PC-3 (cell line): ENCODE measurements at regions not wholly inside any gene's neighbourhood (a gene's known extent, or its start where the extent isn't known, plus 50 kb on each side); places are given as distances from the start of the nearest gene placed in this dataset.

Experiments
- ATAC-seq: fragments of 200-7000 bp; cut with Tn5 transposase; 2 replicates; pipeline ENCODE4 v1.9.1; 2020; ENCODE audit warnings: mild to moderate bottlenecking, moderate library complexity
- BruUV-seq: library from RNA; stranded (reverse); fragments of 400-500 nt; replicated peaks from 2 replicates; lab custom pipeline; 2021; lab: Mats Ljungman, UMichigan
- CTCF ChIA-PET: fragments of 300-600 bp; sonication (Branson Sonifier 250); formaldehyde crosslinking; loops from one replicate; lab custom pipeline; 2022; ENCODE audit warnings: antibody characterized with exemption; lab: Charles Lee
- POLR2A ChIA-PET: fragments of 300-600 bp; sonication (Branson Sonifier 250); formaldehyde crosslinking; loops from one replicate; lab custom pipeline; 2022; ENCODE audit warnings: antibody characterized with exemption; ENCODE audit not compliant: unreplicated experiment; lab: Charles Lee
- DNase-seq: peaks from one replicate; pipeline ENCODE4 v3.0.0-alpha.2; 2015
- H2AFZ ChIP-seq: fragments of 300-600 bp; sonication (generic); 2 replicates; pipeline ENCODE4 v1.6.0; 2016; ENCODE audit warnings: antibody characterized with exemption, low read length
- H3F3A ChIP-seq: fragments of 300-600 bp; sonication (generic); one replicate; pipeline ENCODE4 v1.6.0; 2017; ENCODE audit warnings: antibody characterized with exemption, low read length, control low read depth, mild to moderate bottlenecking; ENCODE audit not compliant: unreplicated experiment
- H3K27ac ChIP-seq: fragments of 300-600 bp; sonication (generic); 2 replicates; pipeline ENCODE4 v1.5.1; 2016; ENCODE audit warnings: mild to moderate bottlenecking, low read length
- H3K27me3 ChIP-seq: fragments of 300-600 bp; sonication (generic); 2 replicates; pipeline ENCODE4 v1.6.1; 2016; ENCODE audit warnings: low read length, mixed read lengths
- H3K36me3 ChIP-seq: fragments of 300-600 bp; sonication (generic); 2 replicates; pipeline ENCODE4 v1.6.1; 2016; ENCODE audit warnings: low read depth, mixed run types, low read length, mixed read lengths
- H3K4me1 ChIP-seq: fragments of 300-600 bp; sonication (generic); 2 replicates; pipeline ENCODE4 v1.5.1; 2016; ENCODE audit warnings: low read length; ENCODE audit not compliant: insufficient read depth
- H3K4me2 ChIP-seq: fragments of 300-600 bp; sonication (generic); 2 replicates; pipeline ENCODE4 v1.6.0; 2016; ENCODE audit warnings: low read length
- H3K4me3 ChIP-seq: fragments of 300-600 bp; sonication (generic); 2 replicates; pipeline ENCODE4 v1.5.1; 2016; ENCODE audit warnings: mild to moderate bottlenecking, low read length, mixed read lengths
- H3K79me2 ChIP-seq: fragments of 300-600 bp; sonication (generic); 2 replicates; pipeline ENCODE4 v1.6.1; 2017; ENCODE audit warnings: low read length, mixed read lengths
- H3K9ac ChIP-seq: fragments of 300-600 bp; sonication (generic); 2 replicates; pipeline ENCODE4 v1.6.0; 2016; ENCODE audit warnings: mild to moderate bottlenecking, low read length
- H3K9me2 ChIP-seq: fragments of 300-600 bp; sonication (generic); replicated peaks from 2 replicates; pipeline ENCODE4 v1.6.1; 2016; ENCODE audit warnings: mixed run types, low read length, mixed read lengths
- H3K9me3 ChIP-seq: fragments of 300-600 bp; sonication (generic); 2 replicates; pipeline ENCODE4 v1.6.1; 2016; ENCODE audit warnings: low read length, mixed read lengths
- H4K20me1 ChIP-seq: fragments of 300-600 bp; sonication (generic); 2 replicates; pipeline ENCODE4 v1.6.1; 2016; ENCODE audit warnings: low read length, mixed read lengths
- CTCF ChIP-seq: fragments of 300-600 bp; sonication (generic); conservative IDR thresholded peaks from 2 replicates; pipeline ENCODE4 v1.5.1; 2017; ENCODE audit warnings: antibody characterized with exemption, low read depth, mild to moderate bottlenecking, low read length
- EZH2 ChIP-seq: fragments of 300-600 bp; sonication (generic); IDR thresholded peaks from one replicate; pipeline ENCODE4 v1.6.1; 2017; ENCODE audit warnings: antibody characterized with exemption, mild to moderate bottlenecking, low read length; ENCODE audit not compliant: unreplicated experiment
- EZH2phosphoT487 ChIP-seq: fragments of 300-600 bp; sonication (generic); IDR thresholded peaks from 2 replicates; pipeline ENCODE4 v1.6.1; 2018; ENCODE audit warnings: mild to moderate bottlenecking, antibody characterized with exemption, low read length, borderline replicate concordance
- intact Hi-C: fragments of 100-400 bp; cut with micrococcal nuclease; formaldehyde crosslinking; loops from 2 replicates; pipeline ENCODE4 v1.9.0; 2023

- H3K27me3 ChIP-seq = peaks cover 14% of the 10 kb centered on the region; the same call in 1 of the 2 replicates
- no peak overlapping the region for H3K4me2 ChIP-seq
- H3K27ac ChIP-seq = no peak overlapping the region
- H4K20me1 ChIP-seq = no peaks in the 10 kb centered on the region
- H3K9me3 ChIP-seq = no peaks in the 10 kb centered on the region
- H3K36me3 ChIP-seq = no peaks in the 10 kb centered on the region
- no peaks in the 10 kb centered on the region for H3F3A ChIP-seq
- no peaks in the 10 kb centered on the region for H3K9me2 ChIP-seq
- no peaks in the 10 kb centered on the region for H3K79me2 ChIP-seq
- ChIA-PET CTCF (no interaction called here), POLR2A (no interaction called here)
- no peak overlapping the region for H2AFZ ChIP-seq
- H3K4me3 ChIP-seq = no peak overlapping the region
- DNase-seq (no peak), ATAC-seq (no peak)
- intact Hi-C loops = no loop called here
- H3K4me1 ChIP-seq = no peaks in the 10 kb centered on the region
- no peak for TF ChIP-seq CTCF
- TF ChIP-seq EZH2phosphoT487 = no peak
- TF ChIP-seq EZH2 = no peak
- no TSS peak for BruUV-seq
- H3K9ac ChIP-seq = no peak overlapping the region
Measured at GRCh38 chr14:98716133-98716532, 555.9 kb downstream of the BCL11B start.

GRCh38 chr14:98721061-98721460 is 550.9 kb downstream of the BCL11B start:
- Histone ChIP-seq H3K9me2 (no peaks in the 10 kb centered on the region), H3K36me3 (no peaks in the 10 kb centered on the region), H3K9me3 (no peaks in the 10 kb centered on the region), H2AFZ (no peak overlapping the region), H3F3A (no peaks in the 10 kb centered on the region), H3K27ac (no peak overlapping the region), H3K79me2 (no peaks in the 10 kb centered on the region), H3K9ac (no peak overlapping the region), H3K4me1 (no peaks in the 10 kb centered on the region), H4K20me1 (no peaks in the 10 kb centered on the region), H3K4me2 (no peak overlapping the region), H3K27me3 (peaks cover 22% of the 10 kb centered on the region; the same call in 1 of the 2 replicates), H3K4me3 (no peak overlapping the region)
- no peak for DNase-seq
- no peak for ATAC-seq
- no TSS peak for BruUV-seq
- CTCF ChIA-PET = no interaction called here
- intact Hi-C loops = no loop called here
- TF ChIP-seq EZH2 = no peak
- no peak for TF ChIP-seq EZH2phosphoT487
- no peak for TF ChIP-seq CTCF
- POLR2A ChIA-PET = no interaction called here

- POLR2A ChIA-PET = no interaction called here
- no peak for ATAC-seq
- Histone ChIP-seq H3K9me3 (no peaks in the 10 kb centered on the region), H4K20me1 (no peaks in the 10 kb centered on the region), H3F3A (no peaks in the 10 kb centered on the region), H2AFZ (no peak overlapping the region), H3K27me3 (peaks cover 35% of the 10 kb centered on the region), H3K9ac (no peak overlapping the region), H3K4me1 (no peaks in the 10 kb centered on the region), H3K27ac (no peak overlapping the region), H3K4me2 (no peak overlapping the region), H3K79me2 (no peaks in the 10 kb centered on the region), H3K9me2 (no peaks in the 10 kb centered on the region), H3K36me3 (no peaks in the 10 kb centered on the region), H3K4me3 (no peak overlapping the region)
- no TSS peak for BruUV-seq
- intact Hi-C loops = no loop called here
- CTCF ChIA-PET = no interaction called here
- TF ChIP-seq EZH2phosphoT487 (no peak), CTCF (no peak), EZH2 (no peak)
- DNase-seq = no peak
Measured at GRCh38 chr14:98724734-98725133, 547.3 kb downstream of the BCL11B start.
